HEK293 (cell line): ENCODE measurements at regions not wholly inside any gene's neighbourhood (a gene's known extent, or its start where the extent isn't known, plus 50 kb on each side); places are given as distances from the start of the nearest gene placed in this dataset.

Experiments used
- CTCF ChIA-PET: fragments of 350-600 bp; formaldehyde crosslinking; extraction: SDS; loops from one replicate; lab custom pipeline; 2021; ENCODE audit warnings: antibody characterized with exemption; lab: Yijun Ruan, JAX
- POLR2A ChIA-PET: fragments of 300-600 bp; formaldehyde crosslinking; extraction: SDS; loops from one replicate; lab custom pipeline; 2020; ENCODE audit warnings: antibody characterized with exemption, inconsistent platforms; lab: Yijun Ruan, JAX
- H3K27ac ChIP-seq: fragments of 200-500 bp; sonication (Bioruptor generic); 2 replicates; pipeline ENCODE4 v1.5.1; 2014; ENCODE audit warnings: low read depth, low read length, control low read depth, inconsistent platforms; ENCODE audit errors: extremely low read depth
- H3K36me3 ChIP-seq, 2 experiments: fragments of 200-500 bp in 1 of 2; sonication (Bioruptor generic) in 1 of 2; 1 replicate in 1 of 2; 2 replicates in 1 of 2; pipeline ENCODE4 v1.5.1; 2014 to 2017; ENCODE audit warnings: inconsistent platforms in 2 of 2, low read length in 2 of 2; ENCODE audit not compliant: control insufficient read depth in 2 of 2, insufficient read depth in 1 of 2
- H3K4me1 ChIP-seq: fragments of 200-500 bp; sonication (Bioruptor generic); 2 replicates; pipeline ENCODE4 v1.5.1; 2014; ENCODE audit warnings: mild to moderate bottlenecking, low read length, inconsistent platforms; ENCODE audit not compliant: control insufficient read depth, insufficient read depth
- H3K4me3 ChIP-seq: 2 replicates; pipeline ENCODE4 v1.5.1; 2011; ENCODE audit warnings: low read depth, mild to moderate bottlenecking, control low read depth, low read length, moderate library complexity
- H3K9me3 ChIP-seq: fragments of 200-500 bp; sonication (Bioruptor generic); 2 replicates; pipeline ENCODE4 v1.5.1; 2014; ENCODE audit warnings: low read depth, low read length, inconsistent platforms; ENCODE audit not compliant: control insufficient read depth, insufficient read depth
- EGR2 ChIP-seq: fragments of 450-650 bp; formaldehyde crosslinking; IDR thresholded peaks from 2 replicates; pipeline ENCODE4 v1.5.1; 2016; ENCODE audit warnings: low read depth, missing biosample characterization, missing genetic modification characterization
- PRDM6 ChIP-seq: fragments of 450-650 bp; formaldehyde crosslinking; IDR thresholded peaks from 2 replicates; pipeline ENCODE4 v1.5.1; 2017; ENCODE audit warnings: missing biosample characterization, missing genetic modification characterization
- SP7 ChIP-seq: fragments of 450-650 bp; formaldehyde crosslinking; IDR thresholded peaks from 2 replicates; pipeline ENCODE4 v1.5.1; 2016; ENCODE audit warnings: missing biosample characterization, missing genetic modification characterization
- TSHZ1 ChIP-seq: fragments of 450-650 bp; formaldehyde crosslinking; IDR thresholded peaks from 2 replicates; pipeline ENCODE4 v1.5.1; 2016; ENCODE audit warnings: missing biosample characterization, missing genetic modification characterization, borderline replicate concordance
- ZBTB20 ChIP-seq: fragments of 450-650 bp; formaldehyde crosslinking; IDR thresholded peaks from 2 replicates; pipeline ENCODE4 v1.5.1; 2016; ENCODE audit warnings: missing biosample characterization, missing genetic modification characterization
- ZFP69B ChIP-seq: fragments of 450-650 bp; formaldehyde crosslinking; IDR thresholded peaks from 2 replicates; pipeline ENCODE4 v1.5.1; 2016; ENCODE audit warnings: missing biosample characterization, missing genetic modification characterization
- ZNF155 ChIP-seq: fragments of 450-650 bp; formaldehyde crosslinking; IDR thresholded peaks from 2 replicates; pipeline ENCODE4 v1.5.1; 2016; ENCODE audit warnings: missing biosample characterization, missing genetic modification characterization
- ZNF341 ChIP-seq: fragments of 450-650 bp; formaldehyde crosslinking; IDR thresholded peaks from 2 replicates; pipeline ENCODE4; 2016; ENCODE audit warnings: low read depth, missing biosample characterization, missing genetic modification characterization
- ZNF426 ChIP-seq: fragments of 450-650 bp; formaldehyde crosslinking; IDR thresholded peaks from 2 replicates; pipeline ENCODE4 v1.5.1; 2017; ENCODE audit warnings: missing biosample characterization, missing genetic modification characterization, mild to moderate bottlenecking, inconsistent platforms, moderate library complexity
- ZNF473 ChIP-seq: fragments of 450-650 bp; formaldehyde crosslinking; IDR thresholded peaks from 2 replicates; pipeline ENCODE4 v1.5.1; 2017; ENCODE audit warnings: missing biosample characterization, missing genetic modification characterization
- ZNF561 ChIP-seq: fragments of 450-650 bp; IDR thresholded peaks from 2 replicates; pipeline ENCODE4 v1.5.1; 2018; ENCODE audit warnings: missing biosample characterization, missing genetic modification characterization, borderline replicate concordance
- ZXDB ChIP-seq: fragments of 450-650 bp; formaldehyde crosslinking; IDR thresholded peaks from 2 replicates; pipeline ENCODE4 v1.5.1; 2016; ENCODE audit warnings: missing biosample characterization, missing genetic modification characterization
- TF ChIP-seq, protein P1 (sequence below): fragments of 450-650 bp; formaldehyde crosslinking; IDR thresholded peaks from 2 replicates; pipeline ENCODE4 v1.5.1; 2016; ENCODE audit warnings: missing biosample characterization, missing genetic modification characterization, borderline replicate concordance

- Histone ChIP-seq H3K36me3 (no peaks in the 10 kb centered on the region), H3K9me3 (no peaks in the 10 kb centered on the region), H3K4me3 (no peak overlapping the region), H3K4me1 (peaks cover 3% of the 10 kb centered on the region; the same call in 1 of the 2 replicates), H3K27ac (no peak overlapping the region)
- no peak for TF ChIP-seq ZBTB20 (tag by site-specific recombination)
- no peak for TF ChIP-seq EGR2 (tag by site-specific recombination)
- no peak for TF ChIP-seq PRDM6 (tag by site-specific recombination)
- POLR2A ChIA-PET: no interaction called here
- CTCF ChIA-PET: interaction anchor here (1.3 kb wide), 1 partner anchor 52 kb away, joined by 4 read pairs; no protein-coding TSS in a partner anchor
Measured at GRCh38 chr9:17863924-17864323, 285.1 kb downstream of the SH3GL2 start.

DNA sequence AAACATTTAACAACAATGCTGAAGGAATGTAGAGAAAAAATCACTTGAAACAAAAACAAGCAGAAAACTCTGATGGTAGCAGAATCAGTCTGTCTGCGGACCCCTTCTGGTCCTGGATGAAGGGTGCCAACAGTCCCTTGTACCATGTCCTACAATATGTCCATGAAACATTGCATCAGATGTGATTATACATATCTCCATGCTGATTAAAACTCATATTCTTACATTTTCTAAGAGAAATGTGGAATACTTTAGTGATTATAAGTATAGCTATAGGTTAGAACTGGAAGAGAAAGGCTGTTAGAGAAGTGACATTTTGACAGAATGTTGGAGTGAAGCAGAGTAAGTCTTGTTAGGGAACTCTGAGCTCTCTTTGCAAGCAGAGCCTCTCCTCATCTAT, 286.1 kb downstream of the SH3GL2 start:
- TF ChIP-seq TSHZ1 (tag by site-specific recombination): no peak
- no peak for TF ChIP-seq ZFP69B (tag by site-specific recombination)
- no peak for TF ChIP-seq ZNF155
- TF ChIP-seq ZXDB (tag by site-specific recombination): no peak
- TF ChIP-seq, protein P1, sequence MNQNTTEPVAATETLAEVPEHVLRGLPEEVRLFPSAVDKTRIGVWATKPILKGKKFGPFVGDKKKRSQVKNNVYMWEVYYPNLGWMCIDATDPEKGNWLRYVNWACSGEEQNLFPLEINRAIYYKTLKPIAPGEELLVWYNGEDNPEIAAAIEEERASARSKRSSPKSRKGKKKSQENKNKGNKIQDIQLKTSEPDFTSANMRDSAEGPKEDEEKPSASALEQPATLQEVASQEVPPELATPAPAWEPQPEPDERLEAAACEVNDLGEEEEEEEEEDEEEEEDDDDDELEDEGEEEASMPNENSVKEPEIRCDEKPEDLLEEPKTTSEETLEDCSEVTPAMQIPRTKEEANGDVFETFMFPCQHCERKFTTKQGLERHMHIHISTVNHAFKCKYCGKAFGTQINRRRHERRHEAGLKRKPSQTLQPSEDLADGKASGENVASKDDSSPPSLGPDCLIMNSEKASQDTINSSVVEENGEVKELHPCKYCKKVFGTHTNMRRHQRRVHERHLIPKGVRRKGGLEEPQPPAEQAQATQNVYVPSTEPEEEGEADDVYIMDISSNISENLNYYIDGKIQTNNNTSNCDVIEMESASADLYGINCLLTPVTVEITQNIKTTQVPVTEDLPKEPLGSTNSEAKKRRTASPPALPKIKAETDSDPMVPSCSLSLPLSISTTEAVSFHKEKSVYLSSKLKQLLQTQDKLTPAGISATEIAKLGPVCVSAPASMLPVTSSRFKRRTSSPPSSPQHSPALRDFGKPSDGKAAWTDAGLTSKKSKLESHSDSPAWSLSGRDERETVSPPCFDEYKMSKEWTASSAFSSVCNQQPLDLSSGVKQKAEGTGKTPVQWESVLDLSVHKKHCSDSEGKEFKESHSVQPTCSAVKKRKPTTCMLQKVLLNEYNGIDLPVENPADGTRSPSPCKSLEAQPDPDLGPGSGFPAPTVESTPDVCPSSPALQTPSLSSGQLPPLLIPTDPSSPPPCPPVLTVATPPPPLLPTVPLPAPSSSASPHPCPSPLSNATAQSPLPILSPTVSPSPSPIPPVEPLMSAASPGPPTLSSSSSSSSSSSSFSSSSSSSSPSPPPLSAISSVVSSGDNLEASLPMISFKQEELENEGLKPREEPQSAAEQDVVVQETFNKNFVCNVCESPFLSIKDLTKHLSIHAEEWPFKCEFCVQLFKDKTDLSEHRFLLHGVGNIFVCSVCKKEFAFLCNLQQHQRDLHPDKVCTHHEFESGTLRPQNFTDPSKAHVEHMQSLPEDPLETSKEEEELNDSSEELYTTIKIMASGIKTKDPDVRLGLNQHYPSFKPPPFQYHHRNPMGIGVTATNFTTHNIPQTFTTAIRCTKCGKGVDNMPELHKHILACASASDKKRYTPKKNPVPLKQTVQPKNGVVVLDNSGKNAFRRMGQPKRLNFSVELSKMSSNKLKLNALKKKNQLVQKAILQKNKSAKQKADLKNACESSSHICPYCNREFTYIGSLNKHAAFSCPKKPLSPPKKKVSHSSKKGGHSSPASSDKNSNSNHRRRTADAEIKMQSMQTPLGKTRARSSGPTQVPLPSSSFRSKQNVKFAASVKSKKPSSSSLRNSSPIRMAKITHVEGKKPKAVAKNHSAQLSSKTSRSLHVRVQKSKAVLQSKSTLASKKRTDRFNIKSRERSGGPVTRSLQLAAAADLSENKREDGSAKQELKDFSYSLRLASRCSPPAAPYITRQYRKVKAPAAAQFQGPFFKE: no peak
- TF ChIP-seq ZNF561: no peak
- TF ChIP-seq ZNF473 (tag by site-specific recombination): no peak
- no peak for TF ChIP-seq SP7 (tag by site-specific recombination)
- TF ChIP-seq ZNF341 (tag by site-specific recombination): no peak
- TF ChIP-seq ZNF426 (tag by site-specific recombination): no peak
- POLR2A ChIA-PET: no interaction called here
- Histone ChIP-seq H3K27ac (no peak overlapping the region), H3K4me1 (no peaks in the 10 kb centered on the region), H3K36me3 (no peaks in the 10 kb centered on the region), H3K9me3 (no peaks in the 10 kb centered on the region), H3K4me3 (no peak overlapping the region)
- CTCF ChIA-PET: interaction anchor here (0.6 to 1.4 kb wide), 3 partner anchors 23 to 253 kb away, joined by 3 to 5 read pairs (median 4); no protein-coding TSS in a partner anchor
